ENCODE measurements at regions not wholly inside any gene's neighbourhood (a gene's known extent, or its start where the extent isn't known, plus 50 kb on each side); places are given as distances from the start of the nearest gene placed in this dataset.

GRCh38 chr6:104509355-104509754, 350.4 kb downstream of the HACE1 start:
- H3K9me3 ChIP-seq: no peaks in the 10 kb centered on the region
- H3K4me1 ChIP-seq: no peaks in the 10 kb centered on the region
- H3K27me3 ChIP-seq: no peaks in the 10 kb centered on the region
- TF ChIP-seq POLR2A (IDR thresholded peaks at IDR 0.05) (no peak), CTCF (IDR thresholded peaks at IDR 0.05) (no peak), EP300 (IDR thresholded peaks at IDR 0.05) (no peak), POLR2AphosphoS5 (IDR thresholded peaks at IDR 0.05) (no peak)
- intact Hi-C loops (cut with DNase I): no loop called here
- H3K4me3 ChIP-seq: no peak overlapping the region
- H3K27ac ChIP-seq: no peak overlapping the region
- no peaks in the 10 kb centered on the region for H3K36me3 ChIP-seq
- WGBS, 2 donors: 23 to 71% methylated on average over 3 of the region's 3 CpGs
- DNase-seq: no peak

GRCh38 chr6:104506429-104506828, 353.3 kb downstream of the HACE1 start:
- intact Hi-C loops (cut with DNase I): no loop called here
- H3K4me3 ChIP-seq: no peak overlapping the region
- no peak for DNase-seq
- TF ChIP-seq CTCF (IDR thresholded peaks at IDR 0.05) (no peak), POLR2AphosphoS5 (IDR thresholded peaks at IDR 0.05) (no peak), POLR2A (IDR thresholded peaks at IDR 0.05) (no peak), EP300 (IDR thresholded peaks at IDR 0.05) (no peak)
- WGBS, 2 donors: 39 to 74% methylated on average over 1 of the region's 1 CpG
- no peaks in the 10 kb centered on the region for H3K36me3 ChIP-seq
- H3K27ac ChIP-seq: no peak overlapping the region
- H3K4me1 ChIP-seq: no peaks in the 10 kb centered on the region
- H3K9me3 ChIP-seq: no peaks in the 10 kb centered on the region
- no peaks in the 10 kb centered on the region for H3K27me3 ChIP-seq

- H3K36me3 ChIP-seq: no peaks in the 10 kb centered on the region
- 57 to 71% methylated on average over 2 of the region's 2 CpGs for WGBS, 2 donors
- intact Hi-C loops (cut with DNase I): no loop called here
- H3K4me1 ChIP-seq: no peaks in the 10 kb centered on the region
- no peak overlapping the region for H3K4me3 ChIP-seq
- no peak for DNase-seq
- H3K9me3 ChIP-seq: no peaks in the 10 kb centered on the region
- H3K27me3 ChIP-seq: no peaks in the 10 kb centered on the region
- H3K27ac ChIP-seq: no peak overlapping the region
- TF ChIP-seq POLR2AphosphoS5 (IDR thresholded peaks at IDR 0.05) (no peak), CTCF (IDR thresholded peaks at IDR 0.05) (no peak), EP300 (IDR thresholded peaks at IDR 0.05) (no peak), POLR2A (IDR thresholded peaks at IDR 0.05) (no peak)
Observed at GRCh38 chr6:104505838-104506237, 353.9 kb downstream of the HACE1 start.

GRCh38 chr6:104500265-104500664, 359.5 kb downstream of the HACE1 start:
- WGBS, 2 donors: 91 to 94% methylated on average over 2 of the region's 2 CpGs
- Histone ChIP-seq H3K36me3 (no peaks in the 10 kb centered on the region), H3K9me3 (no peaks in the 10 kb centered on the region), H3K27ac (no peak overlapping the region), H3K27me3 (no peaks in the 10 kb centered on the region), H3K4me3 (no peak overlapping the region), H3K4me1 (no peaks in the 10 kb centered on the region)
- DNase-seq: no peak
- TF ChIP-seq EP300 (IDR thresholded peaks at IDR 0.05) (no peak), POLR2AphosphoS5 (IDR thresholded peaks at IDR 0.05) (no peak)
- intact Hi-C loops (cut with DNase I): no loop called here

- no peaks in the 10 kb centered on the region for H3K9me3 ChIP-seq
- no peak for DNase-seq
- H3K4me1 ChIP-seq: no peaks in the 10 kb centered on the region
- WGBS, 2 donors: 78 to 89% methylated on average over 3 of the region's 3 CpGs
- no peaks in the 10 kb centered on the region for H3K36me3 ChIP-seq
- no peak overlapping the region for H3K4me3 ChIP-seq
- intact Hi-C loops (cut with DNase I): no loop called here
- no peak overlapping the region for H3K27ac ChIP-seq
- TF ChIP-seq POLR2A (IDR thresholded peaks at IDR 0.05) (no peak), POLR2AphosphoS5 (IDR thresholded peaks at IDR 0.05) (no peak), EP300 (IDR thresholded peaks at IDR 0.05) (no peak), CTCF (IDR thresholded peaks at IDR 0.05) (no peak)
- no peaks in the 10 kb centered on the region for H3K27me3 ChIP-seq
Observed at GRCh38 chr6:104486035-104486434, 373.7 kb downstream of the HACE1 start.
